Eye (tissue), 1 donor: ENCODE measurements at regions not wholly inside any gene's neighbourhood (a gene's known extent, or its start where the extent isn't known, plus 50 kb on each side); places are given as distances from the start of the nearest gene placed in this dataset.

Source experiments
- DNase-seq: peaks from one replicate; pipeline ENCODE4 v3.0.0-alpha.2; 2015

DNA sequence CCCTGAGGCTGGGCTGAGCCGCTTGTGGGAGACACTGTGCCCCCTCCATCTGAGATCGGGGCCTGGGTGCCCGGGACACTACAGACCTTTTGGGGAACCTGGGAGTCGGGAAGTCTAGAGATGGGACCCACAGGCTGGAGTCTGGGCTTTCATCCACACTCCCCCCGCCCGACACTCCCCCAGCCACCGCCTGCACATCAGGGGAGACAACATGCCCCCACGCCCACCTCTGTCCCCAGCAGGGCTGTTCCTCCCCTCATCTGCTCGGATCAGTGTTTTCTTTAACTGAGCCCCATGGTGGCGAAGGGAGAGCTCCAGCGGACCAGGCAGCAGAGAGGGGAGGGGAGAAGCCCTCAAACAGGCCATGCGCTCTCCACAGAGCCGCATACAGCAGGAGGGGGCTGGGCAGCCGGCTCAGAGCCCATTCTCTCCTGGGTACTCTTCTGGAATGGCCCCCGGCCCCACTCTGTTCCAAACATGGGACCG lies 174.7 kb downstream of the IGLL1 start:
- no peak for DNase-seq

DNA sequence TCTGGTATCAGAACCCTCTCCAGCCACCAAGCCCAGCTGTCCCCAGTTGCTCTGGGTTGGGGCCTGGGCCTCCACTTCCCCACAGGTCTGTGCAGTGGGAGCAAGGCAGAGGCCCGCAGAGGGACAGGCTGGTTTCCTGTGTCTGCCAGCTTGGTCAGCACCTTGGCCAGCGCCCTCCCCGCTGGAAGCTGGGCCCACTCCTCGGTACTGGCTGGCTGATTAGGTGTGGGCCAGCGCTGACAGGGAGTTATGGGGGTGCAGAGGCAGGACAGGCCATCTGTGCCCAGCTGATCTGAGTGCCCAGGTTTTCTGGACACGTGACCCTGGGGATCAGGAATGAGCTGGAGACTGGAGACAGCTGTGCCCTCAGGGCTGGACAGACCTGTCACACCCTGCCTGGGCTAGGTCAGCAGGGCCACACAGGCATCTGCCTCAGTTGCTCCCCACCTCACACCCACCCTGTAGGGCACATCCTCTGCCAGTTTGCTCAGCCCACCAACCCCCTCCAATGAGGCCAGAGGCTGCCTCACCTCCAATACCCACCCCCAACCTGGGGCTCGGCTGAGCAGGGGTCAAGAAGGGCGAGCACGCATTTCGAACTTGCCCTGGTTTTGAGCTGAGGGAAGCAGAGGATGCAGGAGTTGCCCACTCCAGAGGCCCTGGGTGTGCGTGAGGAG lies 175.3 kb downstream of the IGLL1 start:
- DNase-seq, result peak; percentile 83

DNA sequence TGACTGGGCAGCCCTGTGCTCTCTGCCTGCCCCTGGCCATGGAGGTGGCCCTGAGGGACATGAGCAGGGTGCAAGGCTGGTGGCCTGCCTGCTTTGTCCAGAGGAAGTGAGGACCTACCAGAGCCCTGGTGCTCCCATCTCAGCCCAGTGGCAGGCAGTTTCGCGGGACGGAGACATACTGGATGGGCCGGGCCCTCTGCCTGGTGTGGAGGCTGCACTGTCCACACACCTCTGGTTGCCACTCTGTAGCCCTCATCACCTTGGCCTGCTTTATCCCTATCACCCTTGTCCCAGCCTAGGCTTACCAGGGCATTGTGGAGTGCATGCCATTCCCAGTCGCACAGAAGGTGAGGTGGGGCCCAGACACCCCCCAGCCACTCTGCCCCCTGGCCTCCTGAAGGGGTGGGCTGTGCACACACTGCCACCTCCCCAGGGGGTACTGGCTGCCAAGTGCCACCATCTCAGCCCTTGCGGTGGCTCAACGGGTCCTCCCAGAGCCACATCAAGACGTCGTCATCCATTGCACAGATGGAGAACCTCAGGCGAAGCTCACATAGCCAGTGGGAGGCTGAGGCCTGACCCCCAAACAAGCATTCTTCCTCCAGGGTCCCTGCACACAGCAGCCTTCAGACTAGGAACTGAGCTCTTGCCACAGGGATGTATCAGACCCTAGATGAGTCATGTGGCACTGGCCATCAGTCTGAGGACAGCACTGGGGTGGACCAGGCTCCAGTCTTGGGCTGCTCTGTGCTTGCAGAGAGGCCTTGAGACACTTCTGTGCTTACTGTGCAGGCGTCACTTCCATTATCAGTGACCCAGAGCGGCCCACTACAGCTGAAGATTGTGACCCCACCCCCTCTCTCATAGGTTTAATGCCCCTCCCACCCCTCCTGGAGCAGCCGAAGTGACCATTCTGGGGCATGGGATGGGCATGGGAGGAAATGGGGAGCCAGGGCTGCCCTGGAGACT lies 176.1 kb downstream of the IGLL1 start:
- DNase-seq, result no peak

- no peak for DNase-seq
Measured at GRCh38 chr22:23403152-23403719, 176.9 kb downstream of the IGLL1 start.

DNA sequence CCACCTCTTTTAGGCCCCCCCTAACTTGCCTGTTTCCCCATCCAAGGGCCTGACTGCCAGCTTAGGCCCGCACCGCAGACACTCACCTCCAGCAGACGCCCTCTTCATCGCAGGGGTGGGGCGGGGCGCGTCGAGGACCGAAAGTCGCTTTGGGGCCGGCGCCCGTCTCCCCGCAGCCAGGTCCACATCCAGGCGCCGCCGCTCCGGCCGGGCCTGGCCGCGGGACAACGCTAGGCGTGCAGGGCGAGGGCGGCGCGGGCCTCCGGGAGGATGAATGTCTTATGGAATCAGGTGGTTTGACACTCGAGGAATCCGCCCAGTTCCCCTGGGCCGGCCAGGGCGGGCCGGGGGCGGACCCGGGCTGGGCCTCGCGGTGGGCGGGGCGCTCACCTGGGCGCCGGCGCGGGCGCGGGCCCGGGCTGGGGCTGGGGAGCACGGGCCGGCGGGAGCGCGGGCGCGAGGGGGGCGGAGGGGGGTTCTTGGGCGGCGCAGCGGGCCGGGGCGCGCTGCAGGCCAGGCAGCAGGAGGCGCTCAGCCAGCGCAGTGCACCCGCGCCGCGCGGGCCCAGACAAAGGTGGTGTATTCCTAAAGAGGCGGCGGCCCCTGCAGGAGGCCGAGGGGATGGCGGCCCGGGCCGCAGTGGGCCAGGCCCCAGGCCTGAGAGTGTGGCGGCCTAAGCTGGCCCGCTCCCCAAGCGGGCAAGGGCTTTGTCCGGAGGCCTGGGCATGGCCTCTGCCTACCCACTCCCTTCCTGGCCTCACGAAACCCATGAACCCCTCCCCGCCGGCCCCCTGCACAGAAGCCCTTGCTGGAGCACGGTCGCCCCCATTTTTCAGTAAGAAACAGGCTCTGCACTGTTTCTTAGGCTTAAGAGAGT lies 177.6 kb downstream of the IGLL1 start:
- DNase-seq, result peak; percentile 89

DNA sequence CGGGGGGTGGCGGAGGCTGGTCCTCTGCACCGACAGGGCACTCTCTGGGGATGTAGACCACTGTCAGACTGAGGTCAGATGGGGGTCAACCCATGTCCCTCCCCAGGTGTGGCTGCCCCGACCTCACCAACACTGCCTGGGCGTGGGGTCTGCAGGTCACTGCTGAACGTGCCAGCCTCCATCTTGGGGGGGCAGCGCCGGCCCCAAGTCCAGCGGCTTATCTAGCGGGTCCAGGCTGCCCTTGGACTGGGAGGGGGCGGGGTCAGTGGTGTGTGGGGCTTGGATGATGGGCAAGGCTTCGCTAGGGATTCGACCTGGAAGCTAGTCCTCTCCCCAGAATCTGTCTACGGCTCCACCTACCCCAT lies 178.2 kb downstream of the IGLL1 start:
- no peak for DNase-seq

GRCh38 chr22:23401111-23401909 lies 178.8 kb downstream of the IGLL1 start:
- no peak for DNase-seq

- no peak for DNase-seq
Measured at GRCh38 chr22:23400286-23400981, 179.7 kb downstream of the IGLL1 start.

GRCh38 chr22:23399367-23400285 lies 180.5 kb downstream of the IGLL1 start:
- DNase-seq, result no peak

- DNase-seq, result no peak
Measured at GRCh38 chr22:23398701-23399366, 181.3 kb downstream of the IGLL1 start.

GRCh38 chr22:23397613-23398567 lies 182.2 kb downstream of the IGLL1 start:
- DNase-seq, result no peak

DNA sequence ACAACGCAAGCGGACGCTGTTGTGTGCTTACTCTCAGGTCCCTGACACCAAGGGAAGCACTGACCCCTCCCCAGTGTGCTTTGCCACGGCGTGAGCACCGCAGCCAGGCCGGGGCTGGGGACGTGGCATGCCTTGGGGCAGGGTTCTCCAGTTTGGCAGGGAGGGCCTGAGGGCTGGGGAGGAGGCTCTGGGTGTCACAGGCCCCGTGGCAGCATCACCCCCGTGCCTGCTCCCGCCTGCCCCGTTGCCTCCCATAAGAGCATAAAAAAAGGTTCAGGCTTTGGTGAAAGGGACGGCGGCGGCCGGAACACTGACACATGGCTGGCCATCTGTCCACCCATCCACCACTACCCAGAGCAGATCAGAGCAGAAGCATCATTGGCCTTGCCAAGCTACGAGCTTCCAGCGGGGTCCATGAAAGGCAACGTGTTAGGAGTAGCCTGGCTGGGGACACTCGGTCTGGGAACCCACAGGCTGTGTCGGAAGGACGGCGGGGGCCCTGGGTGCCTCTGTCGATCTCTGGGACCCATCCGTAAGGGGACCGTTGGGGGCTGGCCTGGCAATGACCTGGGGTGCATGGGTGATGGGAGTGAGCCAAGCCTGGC lies 183.0 kb downstream of the IGLL1 start:
- no peak for DNase-seq

GRCh38 chr22:23396362-23397007 lies 183.6 kb downstream of the IGLL1 start:
- no peak for DNase-seq

- no peak for DNase-seq
Measured at GRCh38 chr22:23395530-23396361, 184.3 kb downstream of the IGLL1 start.

GRCh38 chr22:23394525-23395326 lies 185.4 kb downstream of the IGLL1 start:
- no peak for DNase-seq
